GM23338 (cell line): ENCODE measurements at regions not wholly inside any gene's neighbourhood (a gene's known extent, or its start where the extent isn't known, plus 50 kb on each side); places are given as distances from the start of the nearest gene placed in this dataset.

Experiments used
- ATAC-seq: fragments of 200-7000 bp; cut with Tn5 transposase; 3 replicates; pipeline ENCODE4 v1.9.1; 2020
- DNase-seq: peaks from one replicate; pipeline ENCODE4 v3.0.0-alpha.2; 2015; ENCODE audit warnings: low spot score
- H2AFZ ChIP-seq: fragments of 200-600 bp; sonication (generic); 2 replicates; pipeline ENCODE4 v1.8.0; 2016; ENCODE audit warnings: antibody characterized with exemption, mild to moderate bottlenecking, moderate library complexity
- H3F3A ChIP-seq: fragments of 200-600 bp; sonication (generic); replicated peaks from 2 replicates; pipeline ENCODE4 v1.8.0; 2017; ENCODE audit warnings: antibody characterized with exemption, mixed run types, low read depth
- H3K27ac ChIP-seq: fragments of 200-600 bp; sonication (generic); 2 replicates; pipeline ENCODE4 v1.6.1; 2016; ENCODE audit warnings: low read depth
- H3K27me3 ChIP-seq: fragments of 200-600 bp; sonication (generic); 2 replicates; pipeline ENCODE4 v1.8.0; 2016; ENCODE audit warnings: mild to moderate bottlenecking, mixed run types, moderate library complexity; ENCODE audit not compliant: insufficient read depth
- H3K36me3 ChIP-seq: fragments of 200-600 bp; sonication (generic); 2 replicates; pipeline ENCODE4 v1.8.0; 2016; ENCODE audit warnings: mild to moderate bottlenecking; ENCODE audit not compliant: insufficient read depth
- H3K4me1 ChIP-seq: fragments of 200-600 bp; sonication (generic); 2 replicates; pipeline ENCODE4 v1.8.0; 2016; ENCODE audit warnings: mild to moderate bottlenecking, moderate library complexity; ENCODE audit not compliant: insufficient read depth
- H3K4me2 ChIP-seq: fragments of 200-600 bp; sonication (generic); 2 replicates; pipeline ENCODE4 v1.7.1; 2017; ENCODE audit warnings: mixed run types
- H3K4me3 ChIP-seq: fragments of 200-600 bp; sonication (generic); 2 replicates; pipeline ENCODE4 v1.6.1; 2016; ENCODE audit warnings: mixed run types
- H3K79me2 ChIP-seq: fragments of 200-600 bp; sonication (generic); replicated peaks from 2 replicates; pipeline ENCODE4 v1.8.0; 2017; ENCODE audit warnings: mild to moderate bottlenecking; ENCODE audit not compliant: insufficient read depth
- H3K9me2 ChIP-seq: fragments of 200-600 bp; sonication (generic); 2 replicates; pipeline ENCODE4 v1.8.0; 2017; ENCODE audit not compliant: insufficient read depth
- H4K20me1 ChIP-seq: fragments of 200-600 bp; sonication (generic); replicated peaks from 2 replicates; pipeline ENCODE4 v1.8.0; 2017; ENCODE audit warnings: mild to moderate bottlenecking; ENCODE audit not compliant: insufficient read depth
- H3K27ac Mint-ChIP-seq: 2 replicates; pipeline ENCODE4 v1.8.0; 2020; ENCODE audit warnings: inconsistent platforms, mild to moderate bottlenecking, moderate library complexity, mixed read lengths
- H3K27me3 Mint-ChIP-seq: 3 replicates; pipeline ENCODE4 v1.8.0; 2022; ENCODE audit warnings: low read depth, mild to moderate bottlenecking, moderate library complexity, mixed read lengths, inconsistent platforms; ENCODE audit not compliant: insufficient read depth, poor library complexity
- H3K36me3 Mint-ChIP-seq: 3 replicates; pipeline ENCODE4 v1.8.0; 2021; ENCODE audit warnings: low read depth, mild to moderate bottlenecking, inconsistent platforms, moderate library complexity, mixed read lengths
- H3K4me1 Mint-ChIP-seq: 3 replicates; pipeline ENCODE4 v1.8.0; 2020; ENCODE audit warnings: mild to moderate bottlenecking, inconsistent platforms, mixed read lengths
- H3K4me3 Mint-ChIP-seq: 3 replicates; pipeline ENCODE4 v1.8.0; 2021; ENCODE audit warnings: moderate library complexity, mild to moderate bottlenecking, inconsistent platforms, mixed read lengths
- H3K9me3 Mint-ChIP-seq: 3 replicates; pipeline ENCODE4 v1.8.0; 2020; ENCODE audit warnings: moderate library complexity, mild to moderate bottlenecking, inconsistent platforms, mixed read lengths
- CTCF ChIP-seq, 2 experiments: fragments of 200-600 bp in 1 of 2; sonication (generic) in 1 of 2; conservative IDR thresholded peaks; 2 replicates each; pipeline versions ENCODE4 v1.5.1 to v1.6.1; 2016 to 2017; ENCODE audit warnings: antibody characterized with exemption in 2 of 2, low read depth in 2 of 2, mild to moderate bottlenecking in 2 of 2, moderate library complexity in 1 of 2
- EZH2 ChIP-seq: fragments of 200-600 bp; sonication (generic); IDR thresholded peaks from one replicate; pipeline ENCODE4 v1.8.0; 2017; ENCODE audit warnings: antibody characterized with exemption, mild to moderate bottlenecking, low read depth; ENCODE audit not compliant: unreplicated experiment
- POLR2AphosphoS5 ChIP-seq: IDR thresholded peaks from 2 replicates; pipeline ENCODE4 v1.6.1; 2016; ENCODE audit warnings: antibody characterized with exemption, low read depth
- ZNF331 ChIP-seq: fragments of 250-450 bp; sonication (Bioruptor Pico); IDR thresholded peaks from 2 replicates; pipeline ENCODE4 v1.5.0; 2020; ENCODE audit warnings: low read depth, mild to moderate bottlenecking, moderate library complexity
- TF ChIP-seq, protein P1 (sequence below): IDR thresholded peaks from 2 replicates; pipeline ENCODE4 v1.6.1; 2016; ENCODE audit warnings: antibody characterized with exemption

- no peak for TF ChIP-seq ZNF331 (CRISPR knock-in tag)
Observed at GRCh38 chr17:33990943-33991706, 264.0 kb upstream of the CCL2 start (continued).

DNA sequence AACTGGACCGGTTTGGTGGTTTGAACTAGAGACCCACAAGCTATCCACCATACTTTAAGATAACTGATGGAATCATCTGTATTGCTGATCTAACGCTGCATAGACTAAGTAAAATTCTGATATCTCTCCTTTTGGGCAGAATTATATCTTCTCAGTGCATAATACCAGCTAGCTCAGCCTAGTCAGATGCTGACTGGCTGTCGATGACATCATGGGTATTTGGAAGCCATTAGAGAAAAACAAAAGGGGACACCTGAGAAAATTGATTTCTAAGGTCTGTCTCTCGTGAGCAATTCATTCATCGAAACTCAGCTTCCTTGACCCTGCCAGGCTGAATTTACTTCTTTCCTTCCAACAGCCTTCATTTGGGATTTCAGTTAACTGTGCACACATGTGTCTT is 263.0 kb upstream of the CCL2 start:
- H3K27me3 ChIP-seq = no peaks in the 10 kb centered on the region
- DNase-seq = no peak

DNA sequence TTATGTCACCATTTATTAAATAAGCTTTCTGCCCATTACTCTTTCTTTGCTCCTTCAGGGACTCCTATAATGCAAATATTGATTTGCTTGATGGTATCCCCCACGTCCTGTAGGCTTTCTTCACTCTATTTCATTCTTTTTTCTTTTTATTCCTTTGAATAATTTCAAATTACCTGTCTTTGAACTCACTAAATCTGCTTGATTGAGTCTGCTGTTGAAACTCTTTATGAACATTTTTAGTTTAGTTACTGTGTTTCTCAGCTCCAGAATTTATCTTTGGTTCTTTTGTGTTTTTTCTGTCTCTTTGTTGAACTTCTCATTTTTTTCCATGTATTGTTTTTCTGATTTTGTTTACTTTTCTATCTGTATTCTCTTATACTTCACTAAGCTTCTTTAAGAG is 254.4 kb upstream of the CCL2 start:
- Mint-ChIP-seq H3K9me3 (peaks cover 10% of the 10 kb centered on the region), H3K4me3 (no peak overlapping the region), H3K4me1 (no peaks in the 10 kb centered on the region), H3K36me3 (peaks cover 6% of the 10 kb centered on the region; the same call in 1 of the 3 replicates), H3K27ac (no peak overlapping the region), H3K27me3 (no peaks in the 10 kb centered on the region)
- DNase-seq = no peak
- H2AFZ ChIP-seq = no peak overlapping the region
- H3K9me2 ChIP-seq = 0 out of 2 replicates have a peak, but pooled peaks cover 6% of the 10 kb centered on the region
- H3K27ac ChIP-seq = no peak overlapping the region
- no peak for ATAC-seq
- no peaks in the 10 kb centered on the region for H3K36me3 ChIP-seq
- no peaks in the 10 kb centered on the region for H3K4me1 ChIP-seq
- no peaks in the 10 kb centered on the region for H4K20me1 ChIP-seq
- no peak overlapping the region for H3K4me3 ChIP-seq
- no peaks in the 10 kb centered on the region for H3K79me2 ChIP-seq
- no peaks in the 10 kb centered on the region for H3K27me3 ChIP-seq
- TF ChIP-seq EZH2 = no peak
- no peak for TF ChIP-seq POLR2AphosphoS5
- H3K4me2 ChIP-seq = no peak overlapping the region
- H3F3A ChIP-seq = no peaks in the 10 kb centered on the region

More for the DNA sequence above, 263.0 kb upstream of the CCL2 start:
- H3K4me1 ChIP-seq = no peaks in the 10 kb centered on the region; the same call in 1 of the 2 replicates
- no peak for TF ChIP-seq CTCF (conservative IDR thresholded peaks at IDR 0.05; ENCODE audit: low read depth in 2 of 2)
- no peak for TF ChIP-seq ZNF331 (CRISPR knock-in tag)
- TF ChIP-seq, protein P1, sequence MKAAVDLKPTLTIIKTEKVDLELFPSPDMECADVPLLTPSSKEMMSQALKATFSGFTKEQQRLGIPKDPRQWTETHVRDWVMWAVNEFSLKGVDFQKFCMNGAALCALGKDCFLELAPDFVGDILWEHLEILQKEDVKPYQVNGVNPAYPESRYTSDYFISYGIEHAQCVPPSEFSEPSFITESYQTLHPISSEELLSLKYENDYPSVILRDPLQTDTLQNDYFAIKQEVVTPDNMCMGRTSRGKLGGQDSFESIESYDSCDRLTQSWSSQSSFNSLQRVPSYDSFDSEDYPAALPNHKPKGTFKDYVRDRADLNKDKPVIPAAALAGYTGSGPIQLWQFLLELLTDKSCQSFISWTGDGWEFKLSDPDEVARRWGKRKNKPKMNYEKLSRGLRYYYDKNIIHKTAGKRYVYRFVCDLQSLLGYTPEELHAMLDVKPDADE = no peak
- no peak for ATAC-seq
- H3K36me3 Mint-ChIP-seq = peaks cover 2% of the 10 kb centered on the region; the same call in 1 of the 3 replicates
- H3K4me3 ChIP-seq = no peak overlapping the region
- peaks cover 13% of the 10 kb centered on the region for H3K9me3 Mint-ChIP-seq
- H3K36me3 ChIP-seq = peaks cover 4% of the 10 kb centered on the region; the same call in 1 of the 2 replicates
- peaks cover 13% of the 10 kb centered on the region for H3K4me1 Mint-ChIP-seq
- H3K9me2 ChIP-seq = peaks cover 4% of the 10 kb centered on the region
- no peaks in the 10 kb centered on the region for H3K27me3 Mint-ChIP-seq
- no peaks in the 10 kb centered on the region for H3F3A ChIP-seq
- no peak overlapping the region for H3K27ac Mint-ChIP-seq
- H3K4me2 ChIP-seq = no peak overlapping the region
- H3K27ac ChIP-seq = no peak overlapping the region
- no peaks in the 10 kb centered on the region for H4K20me1 ChIP-seq
- no peak overlapping the region for H2AFZ ChIP-seq
- no peak overlapping the region for H3K4me3 Mint-ChIP-seq
- no peaks in the 10 kb centered on the region for H3K79me2 ChIP-seq
